Dedifferentiated amniotic fluid mesenchymal stem cell (primary cell): ENCODE measurements at regions not wholly inside any gene's neighbourhood (a gene's known extent, or its start where the extent isn't known, plus 50 kb on each side); places are given as distances from the start of the nearest gene placed in this dataset.
"Not testable (repeated sequence)": the region's sequence is repeated elsewhere in the genome, so short reads cannot be mapped to it uniquely, and the experiment has no call there.

Experiments
- DNase-seq: peaks from one replicate; pipeline ENCODE4 v3.0.0-alpha.2; 2016; ENCODE audit errors: extremely low spot score

DNA sequence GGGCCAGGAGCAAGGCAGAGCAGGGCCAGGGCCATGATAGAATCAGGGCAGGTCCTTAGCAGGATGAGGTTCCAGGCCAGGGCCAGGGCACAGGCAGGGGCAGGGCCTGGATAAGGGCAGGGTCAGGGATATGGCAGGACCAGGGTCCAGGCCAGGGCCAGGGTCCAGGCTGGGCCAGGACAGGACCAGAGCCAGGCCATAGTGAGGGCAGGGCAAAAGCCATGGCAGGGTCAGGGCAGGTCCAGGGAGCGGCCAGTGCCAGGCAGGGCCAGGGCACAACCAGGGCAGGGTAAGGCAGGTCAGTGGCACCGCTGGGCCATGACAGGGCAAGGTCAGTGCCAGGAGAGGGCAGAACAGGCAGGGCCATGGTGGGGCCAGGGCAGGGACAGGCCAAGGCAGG, 152.2 kb downstream of the LIPI start:
- no peak for DNase-seq

DNA sequence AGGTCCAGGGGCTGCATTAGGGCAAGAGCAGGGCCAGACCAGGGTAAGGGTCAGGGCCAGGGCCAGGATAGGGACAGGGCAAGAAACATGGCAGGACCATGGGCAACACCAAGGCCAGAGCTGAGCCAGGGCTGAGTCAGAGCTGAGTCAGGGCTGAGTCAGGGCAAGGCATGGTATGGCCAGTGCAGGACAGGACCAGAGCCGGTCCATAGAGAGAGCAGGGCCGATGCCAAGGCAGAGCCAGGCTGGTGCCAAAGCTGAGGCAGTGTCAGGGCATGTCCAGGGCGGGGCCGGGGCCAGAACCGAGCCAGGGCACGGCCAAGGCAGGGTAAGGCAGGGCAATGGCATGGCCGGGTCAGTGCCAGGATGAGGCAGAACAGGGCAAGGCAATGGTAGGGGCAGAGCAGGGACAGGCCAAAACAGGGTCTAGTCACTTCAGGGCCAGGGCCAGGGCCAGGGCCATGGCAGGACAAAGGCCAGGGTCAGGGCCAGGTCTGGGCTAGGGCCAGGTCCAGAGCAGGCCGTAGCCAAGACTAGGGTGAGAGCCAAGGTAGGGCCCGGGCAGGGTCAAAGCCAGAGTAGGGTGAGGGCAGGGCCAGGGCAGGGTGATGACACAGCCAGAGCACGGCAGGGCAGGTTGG, 152.8 kb downstream of the LIPI start:
- not testable (repeated sequence) for DNase-seq

DNA sequence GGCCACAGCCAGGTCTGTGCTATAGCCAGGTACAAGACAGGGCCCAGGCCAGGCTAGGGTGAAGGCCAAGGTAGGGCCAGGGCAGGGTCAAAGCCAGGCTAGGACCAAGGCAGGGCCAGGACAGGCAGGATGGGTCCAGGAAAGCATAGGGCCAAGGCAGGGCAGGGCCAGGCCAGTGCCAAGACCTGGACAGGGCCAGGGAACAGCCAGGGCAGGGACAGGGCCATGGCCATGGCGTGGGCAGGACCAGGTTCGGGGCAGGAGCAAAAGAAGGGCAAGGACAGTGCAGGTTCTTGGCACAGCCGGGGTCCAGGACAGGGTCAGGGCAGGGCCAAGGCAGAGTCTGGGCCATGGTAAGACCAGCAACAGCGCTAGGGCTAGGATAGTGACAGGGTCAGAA, 153.4 kb downstream of the LIPI start:
- DNase-seq: no peak

DNA sequence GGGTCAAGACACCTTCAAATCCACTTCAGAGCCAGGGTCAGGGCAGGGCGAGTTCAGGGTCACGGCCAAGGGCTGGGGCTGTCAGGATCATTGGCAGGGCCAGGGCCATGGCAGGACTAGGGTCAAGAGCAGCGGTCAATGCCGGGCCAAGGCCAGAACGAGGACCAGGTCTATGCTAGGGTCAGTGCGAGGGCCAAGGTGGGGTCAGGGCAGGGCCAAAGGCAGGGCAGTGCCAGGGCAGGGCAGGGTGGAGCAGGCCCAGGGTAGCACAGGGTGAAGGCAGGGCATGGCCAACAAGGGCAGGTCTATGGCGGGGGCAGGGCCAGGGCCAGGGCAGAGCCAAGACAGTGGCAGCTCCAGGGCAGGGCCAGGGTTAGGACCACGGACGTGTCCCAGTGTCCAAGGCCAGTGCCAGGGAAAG, 154.0 kb downstream of the LIPI start:
- no peak for DNase-seq

DNA sequence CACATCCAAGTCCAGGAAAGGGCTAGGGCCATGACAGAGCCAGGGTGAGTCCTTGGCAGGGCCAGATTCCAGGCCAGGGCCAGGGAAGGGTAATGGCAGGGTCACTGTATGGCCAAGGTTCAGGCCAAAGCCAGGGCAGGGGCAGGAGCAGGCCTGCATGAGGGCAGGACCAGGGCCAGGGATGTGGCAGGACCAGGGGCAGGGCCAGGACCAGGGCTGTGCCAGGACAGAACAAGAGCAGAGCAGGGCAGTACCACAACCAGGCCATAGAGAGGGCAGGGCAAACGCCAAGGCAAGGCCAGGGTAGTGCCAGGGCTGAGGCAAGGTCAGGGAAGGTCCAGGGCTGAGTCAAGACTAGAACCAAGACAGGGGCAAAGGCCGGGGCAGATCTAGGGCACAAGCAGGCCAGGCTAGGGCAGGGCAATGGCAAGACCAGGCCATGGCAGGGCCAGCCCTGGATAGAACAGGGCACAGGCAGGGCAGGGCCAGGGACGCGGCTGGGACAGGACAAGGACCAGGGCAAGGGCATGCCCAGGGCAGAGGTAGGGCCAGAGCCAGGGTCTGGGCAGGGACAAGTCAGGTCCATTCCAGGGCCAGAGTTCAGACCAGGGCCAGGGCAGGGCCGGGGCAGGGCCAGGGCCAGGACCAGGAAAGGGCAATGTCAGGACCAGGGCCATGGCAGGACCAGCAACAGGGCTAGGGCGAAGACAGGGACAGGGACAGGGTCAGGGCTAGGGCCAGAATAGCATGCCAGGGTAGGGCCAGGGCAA, 154.8 kb downstream of the LIPI start:
- DNase-seq: not testable (repeated sequence)

DNA sequence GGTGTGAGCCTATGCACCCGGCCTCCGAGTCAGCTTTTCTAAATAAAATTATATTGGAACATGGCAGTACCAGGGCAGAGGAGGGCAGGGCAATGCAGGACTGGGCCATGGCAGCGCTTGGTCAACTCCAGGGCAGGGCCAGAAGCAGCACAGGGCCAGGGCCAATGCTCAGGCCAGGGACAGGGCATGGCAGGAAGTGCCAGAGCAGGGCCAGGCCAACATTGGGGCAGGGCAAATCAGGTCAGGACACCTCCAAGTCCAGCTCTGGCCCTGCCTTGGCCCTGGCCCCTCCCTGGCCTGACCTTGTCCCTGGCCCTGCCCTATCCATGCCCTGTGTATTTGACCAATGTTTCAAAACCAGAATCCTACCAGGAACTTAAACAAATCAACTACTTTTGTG, 156.1 kb downstream of the LIPI start:
- no peak for DNase-seq

DNA sequence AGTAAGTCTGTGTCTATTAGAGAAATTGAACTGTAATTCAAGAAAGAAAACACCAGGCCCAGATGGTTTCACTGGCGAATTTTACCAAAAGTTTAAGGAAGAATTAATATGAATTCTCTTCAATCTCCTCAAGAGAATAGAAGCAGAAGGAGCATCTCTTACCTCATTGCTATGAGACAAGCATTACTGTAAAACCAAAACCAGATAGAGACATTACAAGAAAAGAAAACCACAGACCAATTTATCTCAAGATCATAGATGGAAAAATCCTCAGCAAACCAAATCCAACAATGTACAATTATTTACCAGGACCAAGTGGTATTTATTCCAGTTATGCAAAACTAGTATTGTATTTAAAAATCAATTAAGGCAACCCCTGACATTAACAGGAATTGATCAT, 160.6 kb downstream of the LIPI start:
- no peak for DNase-seq

DNA sequence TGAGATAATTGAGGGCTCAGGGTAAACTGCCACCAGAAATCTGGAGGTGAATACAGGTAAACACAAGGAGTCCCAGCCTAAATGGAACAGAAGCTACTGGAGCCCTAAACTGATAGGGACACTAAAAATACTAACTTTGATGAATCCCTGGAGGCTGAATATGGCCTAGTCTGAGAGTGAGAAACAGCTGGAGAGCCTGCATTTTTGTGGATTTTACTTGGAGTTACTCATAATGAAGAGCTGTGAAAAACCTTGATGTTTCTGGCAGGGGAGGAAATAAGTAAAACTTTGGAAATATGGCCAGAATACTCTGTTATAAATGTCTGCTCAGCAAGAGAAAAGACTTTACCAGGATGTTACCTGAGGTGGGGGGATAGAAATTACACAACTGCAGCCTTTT, 164.4 kb downstream of the LIPI start:
- DNase-seq: no peak

DNA sequence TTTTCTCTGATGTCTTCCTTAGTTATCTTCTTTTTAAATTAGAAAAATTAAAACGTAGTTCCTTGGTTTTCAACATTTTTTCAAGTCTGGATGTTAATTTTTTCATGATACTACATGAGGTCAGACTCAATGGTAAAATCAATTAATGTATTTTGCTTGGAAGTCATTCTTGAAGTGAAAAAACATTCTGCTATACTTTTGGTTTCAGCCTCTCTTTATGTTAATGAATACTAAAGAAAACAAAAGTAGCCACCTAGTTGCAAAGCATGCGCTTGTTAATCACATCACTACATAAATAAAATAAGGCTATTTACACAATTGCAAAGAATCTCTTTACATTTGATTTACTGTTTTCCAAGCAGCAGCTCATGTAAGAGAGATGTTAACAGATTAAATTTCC, 170.4 kb downstream of the LIPI start:
- DNase-seq: no peak

DNA sequence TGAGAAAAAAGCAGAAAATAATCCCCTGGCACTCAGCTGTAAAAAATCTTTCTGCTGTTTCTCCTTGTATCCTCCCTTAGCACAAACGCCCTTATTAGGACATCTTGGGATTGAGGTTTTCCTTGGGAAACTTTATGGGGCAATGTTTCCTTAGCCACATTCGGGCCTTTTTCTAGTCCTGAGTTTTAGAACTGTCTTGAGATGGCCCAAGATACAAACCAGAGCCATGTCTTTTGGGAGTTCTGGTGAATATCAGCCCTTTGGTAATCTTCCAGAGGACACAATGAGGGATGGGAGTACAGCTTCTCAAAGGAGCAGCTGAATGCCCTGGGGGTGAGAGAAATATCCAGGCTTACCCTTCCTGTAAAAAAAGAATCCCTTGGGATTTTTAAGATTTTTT, 182.1 kb downstream of the LIPI start:
- DNase-seq: not testable (repeated sequence)

DNA sequence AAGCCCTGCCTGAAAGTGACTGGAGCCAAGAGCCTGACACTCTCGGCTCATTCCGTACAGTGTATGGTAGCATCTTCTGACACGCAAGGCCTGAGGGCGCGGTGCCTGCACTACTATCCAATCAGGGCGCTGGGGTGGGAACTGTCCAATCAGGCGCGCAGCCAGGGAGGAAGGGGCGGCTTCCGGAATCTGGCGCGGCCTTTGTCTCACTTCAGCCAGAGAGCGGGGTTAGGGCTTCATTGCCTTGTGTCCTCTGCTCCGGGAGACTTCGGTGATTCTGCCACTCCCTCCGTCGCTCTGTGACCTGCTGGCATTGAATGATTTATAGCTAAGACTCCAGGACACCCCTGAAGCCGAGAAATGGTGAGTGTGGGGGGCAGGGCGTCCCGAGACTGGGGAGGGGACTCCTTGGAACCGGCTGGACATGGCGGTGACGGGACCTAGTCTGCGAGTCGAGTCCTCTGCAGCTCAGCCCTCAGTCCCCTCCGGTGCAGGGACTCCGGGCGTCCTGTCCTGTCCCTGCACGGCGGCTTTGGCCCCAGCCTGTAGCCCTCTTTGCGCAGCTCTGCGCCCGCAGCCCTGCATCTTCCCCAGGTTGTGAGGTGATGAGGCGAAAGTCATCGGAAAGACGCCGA, 183.4 kb downstream of the LIPI start:
- peak; percentile 92 for DNase-seq

DNA sequence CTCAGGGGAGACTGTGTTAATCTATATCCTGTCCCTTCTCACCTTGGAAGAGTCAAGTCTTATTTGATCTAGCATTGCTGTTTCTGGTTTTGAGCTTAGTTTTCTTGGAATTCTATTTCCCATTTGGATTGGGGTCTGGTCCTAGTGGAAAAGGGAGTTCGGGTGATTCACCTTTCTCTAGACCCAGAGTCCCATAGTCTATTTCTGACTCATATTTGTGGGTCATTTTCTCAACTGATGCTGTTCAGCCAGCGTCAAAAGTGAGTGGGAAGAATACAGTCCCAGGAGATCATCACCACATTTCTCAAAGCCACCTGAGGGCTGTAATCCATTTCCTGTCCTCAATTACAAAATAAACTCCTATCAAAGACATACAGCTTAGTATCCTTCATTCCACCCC, 190.6 kb downstream of the LIPI start:
- DNase-seq: not testable (repeated sequence)

DNA sequence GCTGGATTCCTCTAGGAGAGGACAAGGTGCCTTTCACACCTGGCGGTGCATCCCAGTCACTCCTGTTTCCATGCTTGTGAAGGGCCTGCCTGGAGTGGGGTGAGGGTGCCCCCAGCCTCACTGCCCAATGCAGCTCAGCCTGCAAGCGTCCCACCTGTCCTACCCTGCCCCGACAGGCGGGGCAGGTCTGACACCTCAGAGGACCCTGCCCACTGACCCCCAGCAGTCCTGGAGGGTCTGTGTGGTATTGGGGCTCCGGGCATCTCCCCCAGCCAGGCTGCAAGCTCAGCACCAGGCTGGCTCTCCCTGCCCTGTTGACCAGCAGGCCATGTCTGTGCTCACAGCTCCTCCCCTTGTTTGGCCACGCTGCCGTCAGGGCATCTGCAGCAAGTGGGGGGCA, 194.9 kb downstream of the LIPI start:
- not testable (repeated sequence) for DNase-seq

DNA sequence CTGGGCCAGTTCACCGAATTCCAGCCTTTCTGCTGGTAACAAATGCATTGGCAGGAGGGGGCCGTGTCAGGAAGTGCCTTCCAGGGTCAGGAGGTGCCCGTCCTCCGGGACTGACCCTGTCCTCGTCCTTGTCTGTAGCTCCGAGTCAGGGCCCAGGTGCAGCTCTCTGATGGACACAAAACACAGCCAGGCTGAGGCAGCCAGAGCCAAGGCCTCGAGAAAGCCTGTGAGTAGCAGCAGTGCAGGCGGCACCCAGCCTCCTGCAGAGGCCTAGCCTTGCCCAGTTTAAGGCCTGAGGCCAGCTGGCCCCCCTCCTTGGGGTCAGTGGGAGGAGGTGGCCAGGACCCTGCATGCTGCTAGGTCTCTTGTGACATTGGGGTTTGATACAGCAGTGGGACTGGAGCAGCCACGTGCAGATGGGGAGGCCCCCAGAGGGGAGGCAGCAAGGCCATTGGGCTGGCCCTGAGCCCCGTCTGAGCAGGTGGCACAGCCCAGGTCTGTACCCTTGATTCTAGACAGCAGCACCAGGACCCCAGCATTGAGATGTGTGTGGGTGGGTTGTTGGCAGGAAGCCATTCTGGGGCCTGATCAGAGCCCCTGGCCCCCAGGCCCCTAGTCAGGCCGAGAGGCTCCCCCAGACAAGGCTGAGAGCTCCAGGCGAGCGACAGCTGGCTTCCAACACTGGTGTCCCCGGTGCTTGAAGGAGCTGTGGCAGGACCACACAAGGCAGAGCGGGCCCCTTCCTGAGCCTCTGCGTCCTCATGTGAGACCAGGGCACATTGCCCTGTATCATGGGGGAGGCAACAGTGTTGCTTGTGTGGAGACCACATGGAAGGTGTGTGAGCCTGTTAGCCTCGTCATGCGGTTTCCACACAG, 196.9 kb downstream of the LIPI start:
- DNase-seq: not testable (repeated sequence)

DNA sequence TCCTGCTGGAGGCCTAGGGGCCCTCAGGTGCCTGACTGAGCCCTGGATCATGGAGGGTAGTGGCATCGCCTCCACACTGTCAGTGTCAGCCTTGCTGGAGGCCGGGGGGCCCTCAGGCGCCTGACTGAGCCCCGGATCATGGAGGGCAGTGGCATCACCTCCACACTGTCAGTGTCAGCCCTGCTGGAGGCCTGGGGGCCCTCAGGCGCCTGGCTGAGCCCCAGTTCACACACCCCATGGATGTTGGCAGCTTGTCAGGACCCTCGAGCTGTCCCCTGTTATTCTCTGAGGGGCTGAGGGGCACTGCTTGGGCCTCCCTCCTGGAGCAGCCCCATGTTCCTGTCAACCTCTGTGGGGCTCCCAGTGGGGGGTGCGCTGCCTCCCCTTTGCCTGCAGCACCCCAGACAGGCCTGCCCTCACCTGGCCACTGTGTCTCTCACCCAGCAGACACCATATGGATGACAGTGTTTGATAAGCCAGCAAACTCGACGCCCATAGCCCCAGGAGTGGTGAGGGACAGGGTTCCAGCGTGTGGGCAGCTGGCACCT, 197.6 kb downstream of the LIPI start:
- no peak for DNase-seq

DNA sequence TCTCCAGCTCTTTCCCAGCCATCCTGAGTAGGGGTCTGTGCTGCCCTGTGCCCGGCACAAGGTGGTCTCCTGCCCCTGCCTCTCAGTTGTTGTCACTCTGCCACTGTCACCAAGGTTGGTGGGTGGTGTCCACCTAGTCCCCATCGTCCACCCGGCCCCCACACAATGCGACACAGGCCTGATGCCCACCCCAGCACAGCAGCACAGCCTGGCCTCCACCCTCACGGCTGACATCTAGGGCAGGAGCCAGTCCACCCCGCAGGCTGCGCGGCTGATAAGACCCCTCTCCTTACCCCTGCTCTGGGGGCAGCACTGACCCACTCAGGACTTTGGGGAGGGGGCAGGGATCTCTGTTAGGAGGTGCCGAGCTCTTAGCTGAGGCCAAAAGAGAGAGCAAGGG, 198.3 kb downstream of the LIPI start:
- DNase-seq: no peak

DNA sequence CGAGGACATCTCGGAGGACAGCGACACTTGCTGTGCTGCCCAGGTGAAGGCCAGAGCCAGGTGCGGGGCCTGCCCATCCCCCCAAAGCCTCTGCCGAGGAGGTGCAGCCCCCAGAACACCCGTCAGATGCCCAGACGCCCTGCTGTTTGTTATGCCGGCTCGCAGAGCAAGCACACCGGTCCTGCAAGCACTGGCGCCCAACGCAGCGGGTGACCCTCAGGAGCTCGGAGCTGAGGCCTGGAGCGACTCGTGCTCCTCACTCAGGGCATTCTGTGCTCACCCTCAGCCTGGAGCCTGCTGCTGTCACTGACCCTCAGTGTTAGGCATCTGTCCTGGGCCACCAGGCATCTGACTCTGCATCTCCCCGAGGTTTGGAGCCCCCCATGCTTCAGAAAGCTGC, 199.0 kb downstream of the LIPI start:
- DNase-seq: not testable (repeated sequence)

DNA sequence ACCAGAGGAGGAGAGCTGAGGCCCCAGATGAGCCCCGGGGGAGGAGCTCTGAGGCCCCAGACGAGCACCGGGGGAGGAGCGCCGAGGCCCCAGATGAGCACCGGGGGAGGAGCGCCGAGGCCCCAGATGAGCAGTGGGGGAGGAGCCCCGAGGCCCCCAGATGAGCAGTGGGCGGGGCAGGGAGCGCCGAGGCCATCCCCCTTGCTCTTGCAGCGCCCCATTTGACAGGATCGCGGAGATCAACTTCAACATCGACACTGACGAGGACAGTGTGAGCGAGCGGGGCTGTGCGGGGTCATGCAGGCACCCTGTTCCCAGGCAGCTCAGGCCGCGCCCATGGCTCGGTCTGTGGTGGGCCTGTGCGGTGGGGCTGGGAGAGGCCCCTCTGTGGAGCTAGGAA, 199.6 kb downstream of the LIPI start:
- DNase-seq: not testable (repeated sequence)

DNA sequence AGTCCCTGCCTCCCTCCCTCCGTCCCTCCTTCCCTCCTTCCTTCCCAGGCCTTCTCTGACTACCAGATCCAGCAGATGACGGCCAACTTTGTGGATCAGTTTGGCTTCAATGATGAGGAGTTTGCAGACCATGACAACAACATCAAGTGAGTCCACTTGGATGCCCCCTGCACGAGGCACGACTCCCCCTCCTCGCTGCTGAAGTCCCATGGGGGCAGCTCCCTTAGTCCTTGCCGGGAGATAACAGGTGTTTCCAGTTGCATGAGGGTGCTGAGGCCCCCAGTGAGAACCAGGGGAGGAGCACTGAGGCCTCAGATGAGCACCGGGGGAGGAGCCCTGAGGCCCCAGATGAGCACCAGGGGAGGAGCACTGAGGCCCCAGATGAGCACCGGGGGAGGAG, 200.0 kb downstream of the LIPI start:
- DNase-seq: no peak

DNA sequence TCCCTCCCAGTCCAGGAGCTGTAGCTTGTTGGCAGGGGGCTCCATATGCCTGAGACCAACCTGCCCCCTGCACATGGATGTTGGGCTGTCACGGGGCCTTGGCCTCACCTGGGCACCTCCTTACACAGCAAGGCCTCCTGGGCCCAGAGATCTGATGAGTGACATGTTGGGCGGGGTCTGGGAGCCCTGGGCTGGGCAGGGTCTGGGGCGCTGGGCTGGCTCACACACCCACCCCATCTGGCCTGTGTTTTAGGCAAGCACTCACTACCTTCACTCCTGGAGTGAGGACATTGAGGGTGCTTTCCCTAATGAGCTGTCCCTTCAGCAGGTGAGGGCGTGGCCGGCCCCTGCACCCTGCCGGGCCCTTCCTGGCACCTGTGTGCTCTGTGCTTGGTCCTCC, 200.8 kb downstream of the LIPI start:
- DNase-seq: not testable (repeated sequence)

DNA sequence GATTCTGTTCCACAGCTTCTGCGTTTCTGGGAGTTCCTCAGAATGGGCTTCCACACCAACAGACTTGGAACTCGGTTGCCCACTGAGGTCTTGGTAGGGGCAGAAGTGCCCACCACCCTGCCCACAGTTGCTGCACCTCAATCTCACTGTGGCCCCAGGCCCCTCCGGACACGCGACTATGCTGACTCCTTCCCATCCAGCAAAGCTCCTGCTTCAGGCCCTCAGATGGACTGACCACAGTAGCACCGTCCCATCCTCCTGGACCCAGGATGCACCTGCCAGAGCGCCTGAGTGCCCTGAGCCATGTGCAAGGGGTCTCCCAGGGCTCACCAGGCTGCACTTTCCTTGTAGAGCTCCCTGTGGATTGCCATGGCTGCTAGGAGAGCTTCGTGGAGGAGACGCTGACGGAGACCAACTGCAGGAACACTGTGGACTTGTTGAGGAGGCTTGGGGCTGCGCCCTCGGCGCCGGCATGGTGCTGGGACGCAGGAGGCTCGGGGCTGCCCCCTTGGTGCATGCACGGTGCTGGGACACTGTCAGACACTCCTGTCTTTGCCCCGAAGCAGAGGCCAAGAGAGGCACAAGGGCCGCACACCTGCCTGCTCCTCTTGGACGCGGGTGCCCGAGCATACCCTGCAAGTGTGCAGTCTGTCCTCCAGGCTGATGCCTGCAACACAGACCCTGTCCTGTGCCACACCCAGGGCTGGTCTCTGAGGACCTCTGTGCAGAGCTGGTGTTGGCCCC, 201.3 kb downstream of the LIPI start:
- not testable (repeated sequence) for DNase-seq
